Activated naive CD8-positive, alpha-beta T cell treated with anti-CD3 and anti-CD28 coated beads, Interleukin-2, amount 10 ng/mL, durations not matched to agents 7 days and 5 days (primary cell): ENCODE measurements at regions not wholly inside any gene's neighbourhood (a gene's known extent, or its start where the extent isn't known, plus 50 kb on each side); places are given as distances from the start of the nearest gene placed in this dataset.
"Not testable (repeated sequence)": the region's sequence is repeated elsewhere in the genome, so short reads cannot be mapped to it uniquely, and the experiment has no call there.

Experiments used
- ATAC-seq: fragments of 150-1000 bp; cut with Tn5 transposase; one replicate; pipeline ENCODE4 v1.10.0; 2021; ENCODE audit warnings: low read depth, moderate library complexity
- POLR2A ChIA-PET: fragments of 350-600 bp; sonication (Branson Sonifier 250); formaldehyde crosslinking; loops from one replicate; lab custom pipeline; 2021; ENCODE audit warnings: antibody characterized with exemption; lab: Charles Lee
- DNase-seq: peaks from one replicate; pipeline ENCODE4 v3.0.0; 2021
- H3K27ac Mint-ChIP-seq: one replicate; pipeline ENCODE4 v1.8.0; 2022; ENCODE audit warnings: mild to moderate bottlenecking, mixed read lengths
- H3K27me3 Mint-ChIP-seq: one replicate; pipeline ENCODE4 v1.8.0; 2022; ENCODE audit warnings: mild to moderate bottlenecking, moderate library complexity, mixed read lengths
- H3K36me3 Mint-ChIP-seq: one replicate; pipeline ENCODE4 v1.8.0; 2021; ENCODE audit warnings: mild to moderate bottlenecking, mixed read lengths
- H3K4me1 Mint-ChIP-seq: one replicate; pipeline ENCODE4 v1.8.0; 2021; ENCODE audit warnings: mixed read lengths
- H3K4me3 Mint-ChIP-seq: one replicate; pipeline ENCODE4 v1.8.0; 2022; ENCODE audit warnings: mild to moderate bottlenecking, moderate library complexity, mixed read lengths
- H3K9me3 Mint-ChIP-seq: one replicate; pipeline ENCODE4 v1.8.0; 2021; ENCODE audit warnings: mixed read lengths

GRCh38 chr11:106306942-106307341 lies 229.5 kb downstream of the AASDHPPT start:
- Mint-ChIP-seq H3K9me3 (peaks cover 7% of the 10 kb centered on the region), H3K36me3 (no peaks in the 10 kb centered on the region), H3K27me3 (no peaks in the 10 kb centered on the region), H3K4me1 (no peaks in the 10 kb centered on the region), H3K27ac (no peak overlapping the region), H3K4me3 (no peak overlapping the region)
- DNase-seq (no peak), ATAC-seq (no peak)
- POLR2A ChIA-PET = no interaction called here

GRCh38 chr11:106309070-106309684 lies 231.7 kb downstream of the AASDHPPT start:
- no peaks in the 10 kb centered on the region for H3K36me3 Mint-ChIP-seq
- no peaks in the 10 kb centered on the region for H3K4me1 Mint-ChIP-seq
- DNase-seq = no peak
- no peaks in the 10 kb centered on the region for H3K9me3 Mint-ChIP-seq
- ATAC-seq = no peak
- POLR2A ChIA-PET = no interaction called here
- H3K4me3 Mint-ChIP-seq = no peak overlapping the region
- no peaks in the 10 kb centered on the region for H3K27me3 Mint-ChIP-seq
- no peak overlapping the region for H3K27ac Mint-ChIP-seq

- H3K4me1 Mint-ChIP-seq = no peaks in the 10 kb centered on the region
- H3K36me3 Mint-ChIP-seq = no peaks in the 10 kb centered on the region
- ATAC-seq (no peak), DNase-seq (no peak)
- POLR2A ChIA-PET = no interaction called here
- no peak overlapping the region for H3K4me3 Mint-ChIP-seq
- peaks cover under 1% of the 10 kb centered on the region for H3K9me3 Mint-ChIP-seq
- no peaks in the 10 kb centered on the region for H3K27me3 Mint-ChIP-seq
- no peak overlapping the region for H3K27ac Mint-ChIP-seq
These were observed 234.2 kb downstream of the AASDHPPT start for GRCh38 chr11:106311531-106312230.

- H3K36me3 Mint-ChIP-seq, H3K27me3 Mint-ChIP-seq, POLR2A ChIA-PET, H3K4me3 Mint-ChIP-seq, H3K4me1 Mint-ChIP-seq, DNase-seq, H3K27ac Mint-ChIP-seq, ATAC-seq, H3K9me3 Mint-ChIP-seq: not testable (repeated sequence)
These were observed 239.8 kb downstream of the AASDHPPT start for GRCh38 chr11:106317208-106317773.

- no peak for DNase-seq
- POLR2A ChIA-PET = no interaction called here
- no peaks in the 10 kb centered on the region for H3K36me3 Mint-ChIP-seq
- ATAC-seq = no peak
- no peaks in the 10 kb centered on the region for H3K4me1 Mint-ChIP-seq
- no peak overlapping the region for H3K4me3 Mint-ChIP-seq
- no peaks in the 10 kb centered on the region for H3K27me3 Mint-ChIP-seq
- H3K9me3 Mint-ChIP-seq = peaks cover 4% of the 10 kb centered on the region
- no peak overlapping the region for H3K27ac Mint-ChIP-seq
These were observed 244.1 kb downstream of the AASDHPPT start for GRCh38 chr11:106321601-106322000.

GRCh38 chr11:106322106-106322505 lies 244.6 kb downstream of the AASDHPPT start:
- H3K36me3 Mint-ChIP-seq = no peaks in the 10 kb centered on the region
- peaks cover 2% of the 10 kb centered on the region for H3K9me3 Mint-ChIP-seq
- no peak overlapping the region for H3K27ac Mint-ChIP-seq
- POLR2A ChIA-PET = no interaction called here
- ATAC-seq (no peak), DNase-seq (no peak)
- no peak overlapping the region for H3K4me3 Mint-ChIP-seq
- H3K4me1 Mint-ChIP-seq = no peaks in the 10 kb centered on the region
- H3K27me3 Mint-ChIP-seq = no peaks in the 10 kb centered on the region

GRCh38 chr11:106326087-106326486 lies 248.6 kb downstream of the AASDHPPT start:
- Mint-ChIP-seq H3K9me3 (peaks cover 2% of the 10 kb centered on the region), H3K27ac (no peak overlapping the region), H3K36me3 (no peaks in the 10 kb centered on the region), H3K4me3 (no peak overlapping the region), H3K4me1 (no peaks in the 10 kb centered on the region), H3K27me3 (no peaks in the 10 kb centered on the region)
- no peak for ATAC-seq
- POLR2A ChIA-PET = no interaction called here
- DNase-seq = no peak

GRCh38 chr11:106327134-106327533 lies 249.7 kb downstream of the AASDHPPT start:
- no peaks in the 10 kb centered on the region for H3K27me3 Mint-ChIP-seq
- no peaks in the 10 kb centered on the region for H3K36me3 Mint-ChIP-seq
- peaks cover 2% of the 10 kb centered on the region for H3K9me3 Mint-ChIP-seq
- POLR2A ChIA-PET = no interaction called here
- no peak for DNase-seq
- no peak for ATAC-seq
- H3K4me3 Mint-ChIP-seq = no peak overlapping the region
- no peak overlapping the region for H3K27ac Mint-ChIP-seq
- no peaks in the 10 kb centered on the region for H3K4me1 Mint-ChIP-seq

- H3K4me3 Mint-ChIP-seq = no peak overlapping the region
- ATAC-seq (no peak), DNase-seq (no peak)
- no peaks in the 10 kb centered on the region for H3K4me1 Mint-ChIP-seq
- POLR2A ChIA-PET = no interaction called here
- H3K36me3 Mint-ChIP-seq = no peaks in the 10 kb centered on the region
- H3K27ac Mint-ChIP-seq = no peak overlapping the region
- peaks cover 2% of the 10 kb centered on the region for H3K9me3 Mint-ChIP-seq
- H3K27me3 Mint-ChIP-seq = no peaks in the 10 kb centered on the region
These were observed 250.2 kb downstream of the AASDHPPT start for GRCh38 chr11:106327637-106328036.

- no peak overlapping the region for H3K4me3 Mint-ChIP-seq
- no peaks in the 10 kb centered on the region for H3K27me3 Mint-ChIP-seq
- ATAC-seq = no peak
- DNase-seq = no peak
- POLR2A ChIA-PET = no interaction called here
- no peak overlapping the region for H3K27ac Mint-ChIP-seq
- H3K4me1 Mint-ChIP-seq = no peaks in the 10 kb centered on the region
- no peaks in the 10 kb centered on the region for H3K36me3 Mint-ChIP-seq
- H3K9me3 Mint-ChIP-seq = peaks cover 2% of the 10 kb centered on the region
These were observed 252.0 kb downstream of the AASDHPPT start for GRCh38 chr11:106329273-106330018.

- no peak overlapping the region for H3K27ac Mint-ChIP-seq
- no peak for DNase-seq
- H3K4me1 Mint-ChIP-seq = no peaks in the 10 kb centered on the region
- H3K36me3 Mint-ChIP-seq = no peaks in the 10 kb centered on the region
- no peaks in the 10 kb centered on the region for H3K27me3 Mint-ChIP-seq
- ATAC-seq = no peak
- H3K9me3 Mint-ChIP-seq = peaks cover 2% of the 10 kb centered on the region
- POLR2A ChIA-PET = no interaction called here
- no peak overlapping the region for H3K4me3 Mint-ChIP-seq
These were observed 253.7 kb downstream of the AASDHPPT start for GRCh38 chr11:106331176-106331575.

GRCh38 chr11:106333678-106334077 lies 256.2 kb downstream of the AASDHPPT start:
- Mint-ChIP-seq H3K4me3 (no peak overlapping the region), H3K9me3 (peaks cover 2% of the 10 kb centered on the region), H3K27me3 (no peaks in the 10 kb centered on the region), H3K36me3 (no peaks in the 10 kb centered on the region), H3K4me1 (no peaks in the 10 kb centered on the region), H3K27ac (no peak overlapping the region)
- POLR2A ChIA-PET = no interaction called here
- DNase-seq (no peak), ATAC-seq (no peak)

- H3K27me3 Mint-ChIP-seq = no peaks in the 10 kb centered on the region
- H3K27ac Mint-ChIP-seq = no peak overlapping the region
- DNase-seq (no peak), ATAC-seq (no peak)
- H3K4me3 Mint-ChIP-seq = no peak overlapping the region
- no peaks in the 10 kb centered on the region for H3K36me3 Mint-ChIP-seq
- H3K9me3 Mint-ChIP-seq = peaks cover 2% of the 10 kb centered on the region
- H3K4me1 Mint-ChIP-seq = no peaks in the 10 kb centered on the region
- POLR2A ChIA-PET = no interaction called here
These were observed 266.9 kb downstream of the AASDHPPT start for GRCh38 chr11:106344394-106344793.
